ENCODE measurements at regions not wholly inside any gene's neighbourhood (a gene's known extent, or its start where the extent isn't known, plus 50 kb on each side); places are given as distances from the start of the nearest gene placed in this dataset.

GRCh38 chr13:57087006-57087405 is 53.7 kb upstream of the PRR20A start (continued):
- TF ChIP-seq PRDM2 (tag by site-specific recombination; IDR thresholded peaks at IDR 0.05; ENCODE audit: borderline replicate concordance) (no peak), HOXD13 (CRISPR knock-in tag; IDR thresholded peaks at IDR 0.05; ENCODE audit: borderline replicate concordance) (no peak), TRIM28 (IDR thresholded peaks at IDR 0.05; ENCODE audit: borderline replicate concordance, low read length) (no peak), HOXC10 (CRISPR knock-in tag; IDR thresholded peaks at IDR 0.05) (no peak)
